SIG-M5 treated with dmso at 0.1 percent for 504 hours (cell line): ENCODE measurements at regions not wholly inside any gene's neighbourhood (a gene's known extent, or its start where the extent isn't known, plus 50 kb on each side); places are given as distances from the start of the nearest gene placed in this dataset.

ENCODE experiments used
- DNase-seq: peaks from one replicate; lab custom pipeline; 2025; ENCODE audit not compliant: unreplicated experiment; lab: John Stamatoyannopoulos, UW

DNA sequence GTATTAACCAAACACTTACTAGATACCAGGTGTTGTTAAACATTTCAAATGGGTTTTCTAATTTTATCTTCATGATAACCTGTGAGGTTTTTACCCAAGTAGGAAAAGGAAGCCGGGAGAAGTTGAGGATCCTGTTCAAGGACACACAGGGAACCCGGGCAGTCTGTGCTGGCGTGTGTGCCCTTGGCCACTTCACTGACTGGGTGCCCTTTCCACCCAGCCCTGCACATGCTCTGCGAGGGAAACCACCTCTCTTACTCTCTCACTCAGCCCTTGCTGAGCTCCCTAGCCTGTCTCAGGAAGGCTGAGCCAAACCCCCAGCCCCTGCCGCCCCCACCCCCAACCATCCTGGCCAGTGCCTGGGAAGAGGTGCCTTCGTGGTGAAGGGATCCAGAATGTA, 51.8 kb downstream of the TEX44 start:
- no peak for DNase-seq

- DNase-seq = no peak
Observed at GRCh38 chr2:231646476-231646875, 53.8 kb downstream of the TEX44 start.

DNA sequence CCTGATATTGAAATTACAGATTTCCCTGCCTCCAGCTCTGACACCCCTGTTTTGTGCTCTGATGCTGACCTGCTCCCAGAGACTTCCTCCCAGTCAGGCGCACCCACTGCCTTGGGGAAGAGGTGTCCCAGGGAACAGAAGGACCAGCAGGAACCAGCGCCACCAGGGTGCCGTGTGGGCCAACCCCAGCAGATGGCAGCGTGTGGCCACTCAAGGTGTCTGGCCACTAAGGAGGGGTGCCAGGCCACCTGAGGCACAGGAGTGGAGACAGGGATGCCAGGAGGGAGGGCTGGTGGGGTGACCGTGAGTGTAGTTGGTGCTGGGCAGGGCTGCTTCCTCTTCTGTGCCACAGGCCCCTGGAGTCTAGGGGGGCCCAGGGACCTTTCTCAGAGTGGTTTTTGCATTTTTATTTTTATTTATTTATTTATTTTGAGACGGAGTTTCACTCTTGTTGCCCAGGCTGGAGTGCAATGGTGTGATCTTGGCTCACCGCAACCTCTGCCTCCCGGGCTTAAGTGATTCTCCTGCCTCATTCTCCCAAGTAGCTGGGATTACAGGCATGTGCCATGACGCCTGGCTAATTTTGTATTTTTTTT, 56.0 kb downstream of the TEX44 start:
- DNase-seq = peak; percentile 47

DNA sequence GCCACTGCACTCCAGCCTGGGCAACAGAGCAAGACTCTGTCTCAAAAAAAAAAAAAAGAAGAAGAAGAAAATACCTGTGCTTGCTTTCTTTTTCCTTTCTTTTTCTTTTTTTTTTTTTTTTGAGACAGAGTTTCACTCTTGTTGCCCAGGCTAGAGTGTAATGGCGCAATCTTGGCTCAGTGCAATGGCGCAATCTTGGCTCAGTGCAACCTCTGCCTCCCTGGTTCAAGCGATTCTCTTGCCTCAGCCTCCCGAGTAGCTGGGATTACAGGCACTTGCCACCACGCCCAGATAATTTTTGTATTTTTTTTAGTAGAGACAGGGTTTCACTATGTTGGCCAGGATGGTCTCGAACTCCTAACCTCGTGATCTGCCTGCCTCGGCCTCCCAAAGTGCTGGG, 56.8 kb upstream of the PTMA start:
- DNase-seq = peak; percentile 45

GRCh38 chr2:231655488-231655887, 52.8 kb upstream of the PTMA start:
- no peak for DNase-seq

- DNase-seq = no peak
Observed at GRCh38 chr2:231655894-231656293, 52.4 kb upstream of the PTMA start.
